ENCODE measurements at regions not wholly inside any gene's neighbourhood (a gene's known extent, or its start where the extent isn't known, plus 50 kb on each side); places are given as distances from the start of the nearest gene placed in this dataset.

- TF ChIP-seq CTCF (IDR thresholded peaks at IDR 0.05) (no peak), POLR2A (IDR thresholded peaks at IDR 0.05; ENCODE audit: low read depth) (no peak)
Observed at GRCh38 chr4:9611101-9611500, 166.9 kb downstream of the DEFB131A start.
